WTC11 (cell line): ENCODE measurements at regions not wholly inside any gene's neighbourhood (a gene's known extent, or its start where the extent isn't known, plus 50 kb on each side); places are given as distances from the start of the nearest gene placed in this dataset.

Source experiments
- ATAC-seq: fragments of 200-7000 bp; cut with Tn5 transposase; 2 replicates; pipeline ENCODE4 v1.10.0; 2021; ENCODE audit warnings: mild to moderate bottlenecking, moderate library complexity
- CTCF ChIA-PET: fragments of 300-600 bp; sonication (Branson Sonifier 250); formaldehyde crosslinking; loops from one replicate; lab custom pipeline; 2021; ENCODE audit warnings: antibody characterized with exemption; lab: Charles Lee
- POLR2A ChIA-PET: fragments of 350-600 bp; sonication (Branson Sonifier 250); formaldehyde crosslinking; loops from one replicate; lab custom pipeline; 2021; ENCODE audit warnings: antibody characterized with exemption; lab: Charles Lee
- DNase-seq: peaks from one replicate; pipeline ENCODE4 v3.0.0; 2021; ENCODE audit warnings: low spot score
- H3K27ac Mint-ChIP-seq: 2 replicates; pipeline ENCODE4 v1.8.0; 2021; ENCODE audit warnings: mixed read lengths
- H3K27me3 Mint-ChIP-seq: 2 replicates; pipeline ENCODE4 v1.8.0; 2021; ENCODE audit warnings: low read depth, mild to moderate bottlenecking, moderate library complexity, mixed read lengths
- H3K36me3 Mint-ChIP-seq: 2 replicates; pipeline ENCODE4 v1.8.0; 2021; ENCODE audit warnings: mixed read lengths
- H3K4me1 Mint-ChIP-seq: 2 replicates; pipeline ENCODE4 v1.8.0; 2022; ENCODE audit warnings: mixed read lengths
- H3K4me3 Mint-ChIP-seq: 2 replicates; pipeline ENCODE4 v1.8.0; 2021; ENCODE audit warnings: mild to moderate bottlenecking, moderate library complexity, mixed read lengths
- H3K9me3 Mint-ChIP-seq: 2 replicates; pipeline ENCODE4 v1.8.0; 2021; ENCODE audit warnings: mixed read lengths
- AR ChIP-seq: fragments of 250-450 bp; sonication (Bioruptor Pico); IDR thresholded peaks from 2 replicates; pipeline ENCODE4 v1.9.0; 2021; ENCODE audit warnings: mild to moderate bottlenecking
- ARID4B ChIP-seq: sonication (generic); formaldehyde crosslinking; IDR thresholded peaks from 2 replicates; pipeline ENCODE4 v1.8.0; 2023; ENCODE audit warnings: missing genetic modification reagents, mild to moderate bottlenecking, borderline replicate concordance
- ATF2 ChIP-seq: sonication (generic); formaldehyde crosslinking; IDR thresholded peaks from 2 replicates; pipeline ENCODE4 v1.8.1; 2022; ENCODE audit warnings: low read depth, missing genetic modification reagents, borderline replicate concordance
- PREB ChIP-seq: sonication (generic); formaldehyde crosslinking; IDR thresholded peaks from 2 replicates; pipeline ENCODE4 v1.8.1; 2022; ENCODE audit warnings: mild to moderate bottlenecking, missing genetic modification reagents, moderate library complexity, borderline replicate concordance
- ZNF423 ChIP-seq: fragments of 250-450 bp; sonication (Bioruptor Pico); IDR thresholded peaks from 2 replicates; pipeline ENCODE4 v2.1.2; 2022; ENCODE audit warnings: mild to moderate bottlenecking, moderate library complexity

GRCh38 chr9:14004110-14004509, 309.8 kb downstream of the NFIB start (continued):
- TF ChIP-seq ZNF423 (CRISPR knock-in tag) (no peak), ATF2 (CRISPR knock-in tag) (no peak), PREB (CRISPR knock-in tag) (no peak)

- H3K36me3 Mint-ChIP-seq = peaks cover 4% of the 10 kb centered on the region
These were observed 319.7 kb downstream of the NFIB start for GRCh38 chr9:13994240-13994639.

More at GRCh38 chr9:13994240-13994639, 319.7 kb downstream of the NFIB start:
- TF ChIP-seq ARID4B (CRISPR knock-in tag) (no peak), AR (CRISPR knock-in tag) (no peak)
- Mint-ChIP-seq H3K27me3 (no peaks in the 10 kb centered on the region), H3K4me3 (no peak overlapping the region), H3K9me3 (peaks cover 15% of the 10 kb centered on the region), H3K4me1 (no peaks in the 10 kb centered on the region), H3K27ac (no peak overlapping the region)
- ChIA-PET POLR2A (no interaction called here), CTCF (no interaction called here)
- DNase-seq (no peak), ATAC-seq (no peak)
